ENCODE measurements at regions not wholly inside any gene's neighbourhood (a gene's known extent, or its start where the extent isn't known, plus 50 kb on each side); places are given as distances from the start of the nearest gene placed in this dataset.

DNA sequence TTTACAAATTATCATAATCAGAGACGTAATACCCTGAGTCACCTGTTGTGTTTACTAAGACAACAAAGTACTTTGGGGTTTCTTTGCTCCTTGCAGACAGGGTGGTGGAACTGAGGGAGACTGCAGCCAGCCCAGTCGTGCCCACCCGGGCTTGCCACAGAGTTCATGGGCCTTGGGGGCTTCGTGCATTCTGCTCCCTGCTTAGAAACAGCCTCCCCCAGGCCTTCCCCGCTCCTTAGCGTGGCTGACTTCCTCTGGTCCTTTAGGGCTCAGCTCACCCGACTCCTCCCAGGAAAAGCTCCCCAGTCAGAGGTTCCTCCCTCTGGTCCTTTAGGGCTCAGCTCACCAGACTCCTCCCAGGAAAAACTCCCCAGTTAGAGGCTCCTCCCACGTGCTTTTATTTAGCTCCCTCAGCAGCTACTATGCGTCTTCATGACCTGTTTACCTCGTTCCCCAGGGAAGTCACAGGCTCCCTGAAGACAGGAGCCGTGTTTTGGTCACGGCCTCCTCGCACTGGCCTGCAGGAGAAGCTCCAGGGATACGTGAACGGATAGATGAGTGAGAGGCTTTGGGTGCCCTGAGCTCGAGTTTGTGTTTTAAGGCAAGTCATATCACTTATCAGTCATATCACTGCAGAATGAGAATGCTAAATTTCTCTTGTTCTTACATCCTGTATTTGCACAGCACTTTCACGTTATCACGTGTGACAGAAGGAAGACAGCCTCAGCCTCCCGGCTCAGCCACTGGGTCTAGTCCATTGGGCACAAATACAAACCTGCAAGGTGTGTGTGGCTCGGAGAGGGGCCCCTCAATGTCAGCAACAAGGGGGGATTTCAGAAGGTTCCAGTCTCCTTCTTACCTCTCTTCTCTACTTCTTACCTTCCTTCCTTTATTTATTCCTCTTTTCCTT is 52.7 kb upstream of the VIPR2 start:
- Histone ChIP-seq H3K9me3 (ENCODE audit: control insufficient read depth in 2 of 2, low read length in 2 of 2) (no peaks in the 10 kb centered on the region), H3K36me3 (ENCODE audit: control insufficient read depth in 2 of 2, insufficient read depth in 2 of 2, low read length in 2 of 2) (no peaks in the 10 kb centered on the region), H3K4me1 (ENCODE audit: control insufficient read depth, insufficient read depth, low read length) (peaks cover 7% of the 10 kb centered on the region), H3K4me3 (ENCODE audit: low read length in 2 of 2) (peak overlapping the region in 1 of 2 donors; percentile 3), H3K27me3 (ENCODE audit: control insufficient read depth in 1 of 2, insufficient read depth in 2 of 2, low read length in 2 of 2) (peaks cover 0 to 6% of the 10 kb centered on the region in 2 donors), H3K27ac (ENCODE audit: low read length) (no peak overlapping the region), H3K9ac (ENCODE audit: low read length in 2 of 2) (no peak overlapping the region)

GRCh38 chr7:159196584-159196983 is 51.9 kb upstream of the VIPR2 start:
- H3K27ac ChIP-seq (ENCODE audit: low read length), result no peak overlapping the region
- peaks cover 0 to 6% of the 10 kb centered on the region in 2 donors for H3K27me3 ChIP-seq (ENCODE audit: control insufficient read depth in 1 of 2, insufficient read depth in 2 of 2, low read length in 2 of 2)

GRCh38 chr7:159195946-159196345 is 51.3 kb upstream of the VIPR2 start:
- H3K4me1 ChIP-seq (ENCODE audit: control insufficient read depth, insufficient read depth, low read length), result peaks cover 7% of the 10 kb centered on the region
- peaks cover 3 to 6% of the 10 kb centered on the region in 2 donors for H3K27me3 ChIP-seq (ENCODE audit: control insufficient read depth in 1 of 2, insufficient read depth in 2 of 2, low read length in 2 of 2)
- H3K36me3 ChIP-seq (ENCODE audit: control insufficient read depth in 2 of 2, insufficient read depth in 2 of 2, low read length in 2 of 2), result no peaks in the 10 kb centered on the region
- H3K27ac ChIP-seq (ENCODE audit: low read length), result no peak overlapping the region
- H3K9me3 ChIP-seq (ENCODE audit: control insufficient read depth in 2 of 2, low read length in 2 of 2), result no peaks in the 10 kb centered on the region
- no peak overlapping the region for H3K4me3 ChIP-seq (ENCODE audit: low read length in 2 of 2)
- H3K9ac ChIP-seq (ENCODE audit: low read length in 2 of 2), result no peak overlapping the region

More at GRCh38 chr7:159196584-159196983, 51.9 kb upstream of the VIPR2 start:
- Histone ChIP-seq H3K9ac (ENCODE audit: low read length in 2 of 2) (no peak overlapping the region), H3K4me3 (ENCODE audit: low read length in 2 of 2) (no peak overlapping the region), H3K36me3 (ENCODE audit: control insufficient read depth in 2 of 2, insufficient read depth in 2 of 2, low read length in 2 of 2) (no peaks in the 10 kb centered on the region), H3K4me1 (ENCODE audit: control insufficient read depth, insufficient read depth, low read length) (peaks cover 7% of the 10 kb centered on the region), H3K9me3 (ENCODE audit: control insufficient read depth in 2 of 2, low read length in 2 of 2) (no peaks in the 10 kb centered on the region)
